ENCODE measurements at regions not wholly inside any gene's neighbourhood (a gene's known extent, or its start where the extent isn't known, plus 50 kb on each side); places are given as distances from the start of the nearest gene placed in this dataset.

DNA sequence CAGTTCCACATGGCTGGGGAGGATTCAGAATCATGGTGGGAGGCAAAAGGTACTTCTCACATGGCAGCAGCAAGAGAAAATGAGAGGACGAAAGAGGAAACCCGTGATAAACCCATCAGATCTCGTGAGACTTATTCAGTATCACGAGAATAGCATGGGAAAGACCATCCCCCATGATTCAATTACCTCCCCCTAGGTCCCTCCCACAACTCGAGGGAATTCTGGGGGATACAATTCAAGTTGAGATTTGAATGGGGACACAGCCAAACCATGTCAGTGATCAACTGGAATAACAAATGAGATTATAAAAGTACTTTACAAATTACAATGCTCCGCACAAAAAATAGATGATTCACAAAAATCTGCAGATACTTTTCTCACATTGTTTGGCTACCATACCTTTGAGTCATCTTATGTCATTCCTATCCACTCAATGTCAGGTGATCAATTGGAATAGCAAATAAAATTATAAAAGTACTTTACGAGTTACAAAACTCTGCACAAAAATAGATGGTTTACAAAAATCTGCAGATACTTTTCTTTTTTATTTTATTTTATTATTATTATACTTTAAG lies 338.9 kb downstream of the C12orf50 start:
- H3K4me1 ChIP-seq (ENCODE audit: control insufficient read depth in 1 of 2, insufficient read depth in 2 of 2, low read length in 2 of 2) = no peaks in the 10 kb centered on the region
- no peak overlapping the region for H3K27ac ChIP-seq (ENCODE audit: low read depth, low read length)
- H3K36me3 ChIP-seq (ENCODE audit: control insufficient read depth in 1 of 2, insufficient read depth in 2 of 2, low read length in 2 of 2) = no peaks in the 10 kb centered on the region
- no peaks in the 10 kb centered on the region for H3K27me3 ChIP-seq (ENCODE audit: control insufficient read depth in 1 of 2, insufficient read depth in 2 of 2, low read length in 2 of 2)
- H3K9me3 ChIP-seq (ENCODE audit: control insufficient read depth in 1 of 2, low read length in 2 of 2) = no peaks in the 10 kb centered on the region
- H3K4me3 ChIP-seq (ENCODE audit: low read depth in 1 of 2, low read length in 2 of 2) = no peak overlapping the region
- H3K9ac ChIP-seq (ENCODE audit: low read depth in 1 of 2, low read length in 2 of 2) = no peak overlapping the region

DNA sequence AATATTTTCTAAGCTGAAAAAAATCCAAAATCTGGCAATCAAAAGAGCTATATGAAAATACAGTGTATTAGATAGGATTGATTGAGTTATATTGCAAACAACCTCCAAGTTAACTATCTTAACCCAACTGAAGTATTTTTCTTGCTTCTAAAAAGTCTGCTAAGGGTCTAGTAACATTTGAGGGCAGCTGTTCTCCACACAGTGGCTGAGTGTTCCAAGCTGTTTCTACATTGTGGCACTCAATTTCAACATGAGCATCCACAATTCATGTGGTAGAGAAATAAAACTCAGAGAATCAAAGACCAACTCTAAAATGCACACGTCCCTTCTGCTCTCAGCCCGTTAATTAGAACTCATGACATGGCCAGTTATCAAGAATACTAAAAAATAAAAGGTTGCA lies 340.0 kb downstream of the C12orf50 start:
- Histone ChIP-seq H3K9me3 (ENCODE audit: control insufficient read depth in 1 of 2, low read length in 2 of 2) (no peaks in the 10 kb centered on the region), H3K27me3 (ENCODE audit: control insufficient read depth in 1 of 2, insufficient read depth in 2 of 2, low read length in 2 of 2) (no peaks in the 10 kb centered on the region), H3K36me3 (ENCODE audit: control insufficient read depth in 1 of 2, insufficient read depth in 2 of 2, low read length in 2 of 2) (no peaks in the 10 kb centered on the region), H3K9ac (ENCODE audit: low read depth in 1 of 2, low read length in 2 of 2) (no peak overlapping the region), H3K4me3 (ENCODE audit: low read depth in 1 of 2, low read length in 2 of 2) (no peak overlapping the region), H3K4me1 (ENCODE audit: control insufficient read depth in 1 of 2, insufficient read depth in 2 of 2, low read length in 2 of 2) (no peaks in the 10 kb centered on the region), H3K27ac (ENCODE audit: low read depth, low read length) (no peak overlapping the region)

DNA sequence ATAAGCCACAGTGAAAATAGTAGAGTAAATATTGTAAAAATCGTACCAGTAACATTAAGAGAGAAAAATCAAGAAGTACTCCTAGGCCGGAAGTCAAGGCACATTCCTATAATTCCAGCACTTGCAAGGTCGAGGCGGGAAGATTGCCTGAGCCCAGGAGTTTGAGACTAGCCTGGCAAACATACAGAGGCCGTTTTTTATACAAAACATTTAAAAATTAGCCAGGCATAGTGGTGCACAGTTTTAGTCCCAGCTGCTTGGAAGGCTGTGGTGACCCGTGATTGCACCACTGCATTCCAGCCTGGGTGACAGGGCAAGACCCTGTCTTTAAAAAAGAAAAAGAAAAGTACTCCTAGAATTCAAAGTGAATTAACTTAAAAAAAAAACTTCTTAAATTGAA lies 341.8 kb downstream of the C12orf50 start:
- Histone ChIP-seq H3K9me3 (ENCODE audit: control insufficient read depth in 1 of 2, low read length in 2 of 2) (no peaks in the 10 kb centered on the region), H3K4me1 (ENCODE audit: control insufficient read depth in 1 of 2, insufficient read depth in 2 of 2, low read length in 2 of 2) (no peaks in the 10 kb centered on the region), H3K36me3 (ENCODE audit: control insufficient read depth in 1 of 2, insufficient read depth in 2 of 2, low read length in 2 of 2) (no peaks in the 10 kb centered on the region), H3K27me3 (ENCODE audit: control insufficient read depth in 1 of 2, insufficient read depth in 2 of 2, low read length in 2 of 2) (no peaks in the 10 kb centered on the region), H3K4me3 (ENCODE audit: low read depth in 1 of 2, low read length in 2 of 2) (no peak overlapping the region), H3K9ac (ENCODE audit: low read depth in 1 of 2, low read length in 2 of 2) (no peak overlapping the region), H3K27ac (ENCODE audit: low read depth, low read length) (no peak overlapping the region)

DNA sequence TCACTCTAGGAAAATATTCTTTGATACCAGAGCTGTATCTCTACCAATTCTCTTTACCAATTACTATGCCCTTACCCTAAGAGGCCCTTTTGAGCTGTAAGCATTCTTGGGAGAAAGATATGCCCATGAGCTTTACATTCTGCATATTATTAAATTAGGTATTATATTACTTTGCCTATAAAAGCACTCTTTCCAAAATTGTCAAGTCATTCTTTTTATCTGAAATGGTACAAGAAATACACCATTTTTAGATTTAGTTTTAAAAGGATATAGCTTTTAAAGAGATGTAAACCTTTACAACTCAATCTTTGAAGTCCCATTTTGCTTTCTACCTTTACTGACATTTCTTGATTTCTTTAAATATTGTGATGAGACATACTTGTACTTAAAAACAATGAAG lies 343.5 kb downstream of the C12orf50 start:
- Histone ChIP-seq H3K36me3 (ENCODE audit: control insufficient read depth in 1 of 2, insufficient read depth in 2 of 2, low read length in 2 of 2) (no peaks in the 10 kb centered on the region), H3K27ac (ENCODE audit: low read depth, low read length) (no peak overlapping the region), H3K4me3 (ENCODE audit: low read depth in 1 of 2, low read length in 2 of 2) (no peak overlapping the region), H3K27me3 (ENCODE audit: control insufficient read depth in 1 of 2, insufficient read depth in 2 of 2, low read length in 2 of 2) (no peaks in the 10 kb centered on the region), H3K4me1 (ENCODE audit: control insufficient read depth in 1 of 2, insufficient read depth in 2 of 2, low read length in 2 of 2) (no peaks in the 10 kb centered on the region), H3K9ac (ENCODE audit: low read depth in 1 of 2, low read length in 2 of 2) (no peak overlapping the region), H3K9me3 (ENCODE audit: control insufficient read depth in 1 of 2, low read length in 2 of 2) (no peaks in the 10 kb centered on the region)

DNA sequence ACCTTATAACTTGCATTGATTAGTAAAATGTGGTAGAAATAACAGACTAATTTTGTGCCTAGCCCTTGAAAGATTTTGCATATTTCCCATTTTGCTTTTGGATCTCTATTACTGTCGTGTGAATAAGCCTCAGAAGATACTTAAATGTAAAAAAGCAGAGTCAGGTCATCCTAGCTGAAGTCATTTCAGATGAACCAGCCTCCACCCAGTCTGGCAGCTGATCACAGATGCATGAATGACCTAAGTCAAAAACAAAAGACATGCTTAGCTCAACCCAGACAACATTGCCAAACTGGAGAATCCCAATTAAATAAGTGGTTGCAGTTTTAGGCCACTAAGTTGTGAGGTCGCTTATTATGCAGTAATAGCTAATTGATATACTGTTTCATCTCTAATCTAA lies 349.9 kb downstream of the C12orf50 start:
- H3K9me3 ChIP-seq (ENCODE audit: control insufficient read depth in 1 of 2, low read length in 2 of 2) = no peaks in the 10 kb centered on the region
- no peaks in the 10 kb centered on the region for H3K36me3 ChIP-seq (ENCODE audit: control insufficient read depth in 1 of 2, insufficient read depth in 2 of 2, low read length in 2 of 2)
- no peak overlapping the region for H3K4me3 ChIP-seq (ENCODE audit: low read depth in 1 of 2, low read length in 2 of 2)
- no peaks in the 10 kb centered on the region for H3K27me3 ChIP-seq (ENCODE audit: control insufficient read depth in 1 of 2, insufficient read depth in 2 of 2, low read length in 2 of 2)
- no peaks in the 10 kb centered on the region for H3K4me1 ChIP-seq (ENCODE audit: control insufficient read depth in 1 of 2, insufficient read depth in 2 of 2, low read length in 2 of 2)
- H3K27ac ChIP-seq (ENCODE audit: low read depth, low read length) = no peak overlapping the region
- no peak overlapping the region for H3K9ac ChIP-seq (ENCODE audit: low read depth in 1 of 2, low read length in 2 of 2)

DNA sequence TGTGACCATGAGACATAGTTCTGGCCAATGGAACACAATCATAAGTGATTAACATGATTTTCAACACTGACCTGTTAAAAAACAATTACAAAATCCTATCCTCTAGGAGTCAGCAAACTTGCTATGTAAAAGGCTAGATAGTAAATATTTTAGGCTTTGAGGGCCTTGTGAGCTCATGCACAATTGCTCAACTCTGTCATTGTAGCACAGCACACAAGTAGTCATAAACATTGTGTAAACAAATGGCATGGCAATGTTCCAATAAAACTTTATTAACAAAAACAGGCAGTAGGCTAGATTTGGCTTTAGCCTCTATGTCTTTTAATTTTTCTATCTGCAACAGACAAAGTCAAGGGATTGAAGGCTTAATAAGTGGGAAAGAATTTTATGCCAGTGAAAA lies 350.7 kb downstream of the C12orf50 start:
- Histone ChIP-seq H3K27me3 (ENCODE audit: control insufficient read depth in 1 of 2, insufficient read depth in 2 of 2, low read length in 2 of 2) (no peaks in the 10 kb centered on the region), H3K27ac (ENCODE audit: low read depth, low read length) (no peak overlapping the region), H3K4me1 (ENCODE audit: control insufficient read depth in 1 of 2, insufficient read depth in 2 of 2, low read length in 2 of 2) (no peaks in the 10 kb centered on the region), H3K36me3 (ENCODE audit: control insufficient read depth in 1 of 2, insufficient read depth in 2 of 2, low read length in 2 of 2) (no peaks in the 10 kb centered on the region), H3K4me3 (ENCODE audit: low read depth in 1 of 2, low read length in 2 of 2) (no peak overlapping the region), H3K9me3 (ENCODE audit: control insufficient read depth in 1 of 2, low read length in 2 of 2) (no peaks in the 10 kb centered on the region), H3K9ac (ENCODE audit: low read depth in 1 of 2, low read length in 2 of 2) (no peak overlapping the region)

DNA sequence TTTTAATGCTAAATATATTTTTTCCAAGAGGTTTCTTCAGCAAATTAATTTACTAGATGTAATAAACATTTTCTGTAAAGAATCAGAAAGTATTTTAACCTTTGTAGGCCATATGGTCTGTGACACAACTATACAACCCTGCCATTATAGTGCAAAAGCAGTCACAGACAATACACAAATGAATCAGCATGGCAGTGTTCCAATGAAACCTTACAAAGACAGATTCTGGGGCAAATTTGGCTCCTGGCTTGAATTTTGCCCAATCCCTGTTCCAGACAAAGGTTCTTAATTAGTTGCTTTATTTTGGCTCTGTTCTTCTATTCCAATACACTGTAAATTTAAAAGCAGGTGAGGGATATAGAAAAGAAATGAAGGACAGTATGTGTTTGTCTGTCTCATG lies 352.5 kb downstream of the C12orf50 start:
- Histone ChIP-seq H3K27ac (ENCODE audit: low read depth, low read length) (no peak overlapping the region), H3K4me3 (ENCODE audit: low read depth in 1 of 2, low read length in 2 of 2) (no peak overlapping the region), H3K36me3 (ENCODE audit: control insufficient read depth in 1 of 2, insufficient read depth in 2 of 2, low read length in 2 of 2) (no peaks in the 10 kb centered on the region), H3K4me1 (ENCODE audit: control insufficient read depth in 1 of 2, insufficient read depth in 2 of 2, low read length in 2 of 2) (no peaks in the 10 kb centered on the region), H3K27me3 (ENCODE audit: control insufficient read depth in 1 of 2, insufficient read depth in 2 of 2, low read length in 2 of 2) (no peaks in the 10 kb centered on the region), H3K9me3 (ENCODE audit: control insufficient read depth in 1 of 2, low read length in 2 of 2) (no peaks in the 10 kb centered on the region), H3K9ac (ENCODE audit: low read depth in 1 of 2, low read length in 2 of 2) (no peak overlapping the region)

DNA sequence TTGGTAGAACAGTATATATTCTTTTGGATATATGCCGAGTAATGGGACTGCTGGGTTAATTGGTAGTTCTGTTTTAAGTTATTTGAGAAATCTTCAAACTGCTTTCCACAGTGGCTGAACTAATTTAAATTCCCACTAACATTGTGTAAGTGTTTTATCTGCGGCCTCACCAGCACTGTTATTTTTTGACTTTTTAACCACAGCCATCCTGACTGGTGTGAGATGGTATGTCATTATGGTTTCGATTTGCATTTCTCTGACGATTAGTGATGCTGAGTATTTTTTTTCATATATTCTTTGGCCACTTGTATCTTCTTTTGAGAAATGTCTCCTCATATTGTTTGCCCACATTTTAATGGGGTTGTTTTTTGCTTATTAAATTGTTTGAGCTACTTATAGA lies 357.4 kb downstream of the C12orf50 start:
- Histone ChIP-seq H3K9ac (ENCODE audit: low read depth in 1 of 2, low read length in 2 of 2) (no peak overlapping the region), H3K9me3 (ENCODE audit: control insufficient read depth in 1 of 2, low read length in 2 of 2) (no peaks in the 10 kb centered on the region), H3K27me3 (ENCODE audit: control insufficient read depth in 1 of 2, insufficient read depth in 2 of 2, low read length in 2 of 2) (no peaks in the 10 kb centered on the region), H3K4me1 (ENCODE audit: control insufficient read depth in 1 of 2, insufficient read depth in 2 of 2, low read length in 2 of 2) (no peaks in the 10 kb centered on the region), H3K4me3 (ENCODE audit: low read depth in 1 of 2, low read length in 2 of 2) (no peak overlapping the region), H3K27ac (ENCODE audit: low read depth, low read length) (no peak overlapping the region), H3K36me3 (ENCODE audit: control insufficient read depth in 1 of 2, insufficient read depth in 2 of 2, low read length in 2 of 2) (no peaks in the 10 kb centered on the region)

DNA sequence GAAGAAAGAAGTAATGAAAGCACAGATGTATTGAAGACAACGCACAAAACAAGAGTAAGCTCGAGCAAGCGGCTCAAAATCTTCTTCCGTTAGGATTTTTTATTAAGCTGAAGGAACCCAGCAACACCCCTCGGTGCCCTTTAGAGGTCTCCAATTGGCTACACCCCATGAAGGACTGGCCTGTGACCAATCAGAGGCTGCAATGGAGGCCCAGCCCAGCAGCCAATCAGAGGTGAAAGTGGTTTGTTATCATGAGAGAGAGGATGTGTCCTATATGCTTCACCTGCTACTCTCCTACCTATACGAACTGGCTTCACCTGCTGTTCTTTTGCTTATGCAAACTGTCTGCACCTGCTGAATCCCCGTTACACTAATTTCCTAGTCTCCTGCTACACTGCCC lies 358.8 kb downstream of the C12orf50 start:
- Histone ChIP-seq H3K27ac (ENCODE audit: low read depth, low read length) (no peak overlapping the region), H3K4me3 (ENCODE audit: low read depth in 1 of 2, low read length in 2 of 2) (no peak overlapping the region), H3K36me3 (ENCODE audit: control insufficient read depth in 1 of 2, insufficient read depth in 2 of 2, low read length in 2 of 2) (no peaks in the 10 kb centered on the region), H3K4me1 (ENCODE audit: control insufficient read depth in 1 of 2, insufficient read depth in 2 of 2, low read length in 2 of 2) (no peaks in the 10 kb centered on the region), H3K9me3 (ENCODE audit: control insufficient read depth in 1 of 2, low read length in 2 of 2) (no peaks in the 10 kb centered on the region), H3K27me3 (ENCODE audit: control insufficient read depth in 1 of 2, insufficient read depth in 2 of 2, low read length in 2 of 2) (no peaks in the 10 kb centered on the region), H3K9ac (ENCODE audit: low read depth in 1 of 2, low read length in 2 of 2) (no peak overlapping the region)

DNA sequence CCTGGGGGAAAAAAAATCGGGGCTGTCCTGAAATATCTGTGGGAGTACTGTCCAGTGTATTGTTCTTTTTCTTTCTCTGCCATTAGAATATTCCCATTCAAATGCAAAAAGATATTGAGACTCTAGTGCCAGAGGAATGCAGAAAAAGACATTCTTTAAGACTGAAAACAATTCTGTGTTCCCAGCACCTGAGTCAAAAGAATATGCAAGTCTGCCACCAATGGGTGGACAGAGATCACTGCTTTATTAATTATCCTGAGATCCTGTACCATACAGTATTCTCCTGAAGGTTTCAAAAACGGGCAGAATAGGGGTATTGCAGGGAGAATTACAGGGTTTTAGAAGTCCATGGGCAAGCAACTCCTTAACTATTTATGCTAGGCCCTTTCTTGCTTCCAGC lies 361.8 kb downstream of the C12orf50 start:
- Histone ChIP-seq H3K9ac (ENCODE audit: low read depth in 1 of 2, low read length in 2 of 2) (no peak overlapping the region), H3K27me3 (ENCODE audit: control insufficient read depth in 1 of 2, insufficient read depth in 2 of 2, low read length in 2 of 2) (no peaks in the 10 kb centered on the region)

DNA sequence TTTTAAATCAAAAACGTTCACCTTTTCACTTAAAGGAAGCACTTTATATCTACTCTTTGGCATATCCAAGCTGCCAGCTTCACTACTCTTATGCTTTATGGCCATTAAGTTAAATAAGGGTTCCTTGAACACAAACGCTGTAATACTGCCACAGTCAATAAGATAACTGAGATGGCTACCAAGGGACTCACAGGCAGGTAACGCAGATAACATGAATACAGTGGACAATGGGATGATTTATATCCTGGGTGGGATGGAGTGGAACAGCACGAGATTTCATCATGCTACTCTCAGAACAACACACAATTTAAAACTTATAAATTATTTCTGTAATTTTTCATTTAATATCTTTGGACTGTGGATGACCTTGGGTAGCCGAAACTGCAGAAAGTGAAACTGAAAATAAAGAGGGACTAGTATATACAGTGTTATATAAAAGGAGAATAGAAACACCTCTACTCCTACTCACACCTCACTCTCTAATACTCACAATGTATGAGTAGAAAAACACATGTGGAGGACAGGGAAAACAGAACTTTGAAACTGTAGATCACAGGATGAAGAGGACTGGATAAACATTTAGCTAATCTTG lies 367.3 kb downstream of the C12orf50 start:
- H3K4me1 ChIP-seq (ENCODE audit: control insufficient read depth in 1 of 2, insufficient read depth in 2 of 2, low read length in 2 of 2) = peaks cover 6% of the 10 kb centered on the region in 2 donors
- no peak overlapping the region for H3K9ac ChIP-seq (ENCODE audit: low read depth in 1 of 2, low read length in 2 of 2)
- H3K36me3 ChIP-seq (ENCODE audit: control insufficient read depth in 1 of 2, insufficient read depth in 2 of 2, low read length in 2 of 2) = no peaks in the 10 kb centered on the region
- no peaks in the 10 kb centered on the region for H3K27me3 ChIP-seq (ENCODE audit: control insufficient read depth in 1 of 2, insufficient read depth in 2 of 2, low read length in 2 of 2)
- H3K9me3 ChIP-seq (ENCODE audit: control insufficient read depth in 1 of 2, low read length in 2 of 2) = no peaks in the 10 kb centered on the region
- H3K27ac ChIP-seq (ENCODE audit: low read depth, low read length) = no peak overlapping the region
- H3K4me3 ChIP-seq (ENCODE audit: low read depth in 1 of 2, low read length in 2 of 2) = peak overlapping the region; percentile 49 to 70

More for the DNA sequence above, 361.8 kb downstream of the C12orf50 start:
- no peak overlapping the region for H3K4me3 ChIP-seq (ENCODE audit: low read depth in 1 of 2, low read length in 2 of 2)
- H3K36me3 ChIP-seq (ENCODE audit: control insufficient read depth in 1 of 2, insufficient read depth in 2 of 2, low read length in 2 of 2) = no peaks in the 10 kb centered on the region
- H3K4me1 ChIP-seq (ENCODE audit: control insufficient read depth in 1 of 2, insufficient read depth in 2 of 2, low read length in 2 of 2) = no peaks in the 10 kb centered on the region
- H3K9me3 ChIP-seq (ENCODE audit: control insufficient read depth in 1 of 2, low read length in 2 of 2) = no peaks in the 10 kb centered on the region
- no peak overlapping the region for H3K27ac ChIP-seq (ENCODE audit: low read depth, low read length)
